Endothelial cell of umbilical vein (primary cell): ENCODE measurements at regions not wholly inside any gene's neighbourhood (a gene's known extent, or its start where the extent isn't known, plus 50 kb on each side); places are given as distances from the start of the nearest gene placed in this dataset.

ENCODE experiments used
- BruUV-seq: library from RNA; stranded (reverse); fragments of 400-500 nt; replicated peaks from 2 replicates; lab custom pipeline; 2021; lab: Mats Ljungman, UMichigan
- CTCF ChIA-PET: fragments of 300-600, 350-600 bp; sonication (Branson Sonifier 250); formaldehyde crosslinking; loops from one replicate; lab custom pipeline; 2021; ENCODE audit warnings: antibody characterized with exemption, inconsistent platforms; lab: Charles Lee
- POLR2A ChIA-PET: fragments of 300-600, 350-600 bp; sonication (Branson Sonifier 250); formaldehyde crosslinking; loops from one replicate; lab custom pipeline; 2021; ENCODE audit warnings: antibody characterized with exemption, inconsistent platforms; lab: Charles Lee
- DNase-seq: peaks from one replicate; pipeline ENCODE4 v3.0.0-alpha.2; 2011; ENCODE audit warnings: low read depth, low spot score
- FAIRE-seq: peaks from 2 replicates; lab custom pipeline; 2011; peaks lifted over from hg19 to GRCh38; lab: Jason Lieb, UNC
- H2AFZ ChIP-seq: 2 replicates; pipeline ENCODE4 v1.6.0; 2012; ENCODE audit warnings: low read depth, low read length, control low read depth, inconsistent platforms
- H3K27ac ChIP-seq: 2 replicates; pipeline ENCODE4 v1.5.1; 2011; ENCODE audit warnings: low read depth, mild to moderate bottlenecking, control low read depth, low read length, moderate library complexity; ENCODE audit not compliant: insufficient read depth
- H3K27me3 ChIP-seq, 2 experiments: 2 replicates each; pipeline versions ENCODE4 v1.6.0 to v1.6.1; 2011; ENCODE audit warnings: low read length in 2 of 2, mixed read lengths in 1 of 2; ENCODE audit not compliant: control insufficient read depth in 2 of 2, insufficient read depth in 2 of 2
- H3K36me3 ChIP-seq, 2 experiments: 2 replicates in 1 of 2; 3 replicates in 1 of 2; pipeline ENCODE4 v1.5.1; 2011; ENCODE audit warnings: low read length in 2 of 2, mild to moderate bottlenecking in 1 of 2, moderate library complexity in 1 of 2; ENCODE audit not compliant: control insufficient read depth in 2 of 2, insufficient read depth in 2 of 2; ENCODE audit errors: extremely low read depth in 1 of 2
- H3K4me1 ChIP-seq: 3 replicates; pipeline ENCODE4 v1.5.1; 2011; ENCODE audit warnings: mild to moderate bottlenecking, low read length; ENCODE audit not compliant: control insufficient read depth, insufficient read depth; ENCODE audit errors: extremely low read depth
- H3K4me2 ChIP-seq: 2 replicates; pipeline ENCODE4 v1.6.1; 2011; ENCODE audit warnings: low read length, control low read depth, mixed read lengths; ENCODE audit not compliant: insufficient read depth
- H3K4me3 ChIP-seq, 3 experiments: fragments of 200-600 bp in 1 of 3; sonication (generic), shearing (Covaris generic) in 1 of 3; replicated peaks in 1 of 3; 2 replicates each; pipeline ENCODE4 v1.5.1; 2011 to 2016; ENCODE audit warnings: control low read depth in 3 of 3, low read length in 3 of 3, mild to moderate bottlenecking in 2 of 3, inconsistent platforms in 1 of 3, low read depth in 1 of 3, moderate library complexity in 1 of 3; ENCODE audit not compliant: insufficient read depth in 1 of 3
- H3K79me2 ChIP-seq: 2 replicates; pipeline ENCODE4 v1.6.0; 2012; ENCODE audit warnings: low read length, inconsistent platforms; ENCODE audit not compliant: control insufficient read depth, insufficient read depth
- H3K9ac ChIP-seq: replicated peaks from 2 replicates; pipeline ENCODE3; 2011; ENCODE audit warnings: low read length, control low read depth; ENCODE audit not compliant: insufficient read depth; ENCODE audit errors: extremely low read depth
- H3K9me1 ChIP-seq: replicated peaks from 3 replicates; pipeline ENCODE4 v1.6.0; 2011; ENCODE audit warnings: mild to moderate bottlenecking, low read length; ENCODE audit not compliant: control insufficient read depth, insufficient read depth; ENCODE audit errors: extremely low read depth
- H3K9me3 ChIP-seq: replicated peaks from 2 replicates; pipeline ENCODE4 v1.5.1; 2012; ENCODE audit warnings: low read length, inconsistent platforms; ENCODE audit not compliant: control insufficient read depth, insufficient read depth
- H4K20me1 ChIP-seq: replicated peaks from 2 replicates; pipeline ENCODE3; 2011; ENCODE audit warnings: mild to moderate bottlenecking, low read length; ENCODE audit not compliant: control insufficient read depth, insufficient read depth; ENCODE audit errors: extremely low read depth
- CTCF ChIP-seq, 2 donors: IDR thresholded peaks; 1 replicate in 1 of 2; 2 replicates in 1 of 2; pipeline ENCODE4 v1.5.1; 2011; ENCODE audit warnings: low read length in 2 of 2, mild to moderate bottlenecking in 2 of 2, moderate library complexity in 2 of 2, control low read depth in 1 of 2, inconsistent platforms in 1 of 2, low read depth in 1 of 2; ENCODE audit not compliant: insufficient read depth in 1 of 2; ENCODE audit errors: extremely low read depth in 1 of 2
- EZH2 ChIP-seq: IDR thresholded peaks from 2 replicates; pipeline ENCODE4 v1.6.1; 2012; ENCODE audit warnings: borderline replicate concordance, low read depth, mild to moderate bottlenecking, moderate library complexity, low read length, inconsistent platforms; ENCODE audit not compliant: severe bottlenecking
- FOS ChIP-seq: IDR thresholded peaks from 2 replicates; pipeline ENCODE4 v1.6.1; 2011; ENCODE audit warnings: mild to moderate bottlenecking, low read length, moderate library complexity, borderline replicate concordance; ENCODE audit not compliant: insufficient read depth
- GATA2 ChIP-seq: IDR thresholded peaks from 2 replicates; pipeline ENCODE4 v1.7.0; 2011; ENCODE audit warnings: low read depth, mild to moderate bottlenecking, moderate library complexity, mixed read lengths, low read length; ENCODE audit not compliant: insufficient read length, insufficient read depth
- JUN ChIP-seq: IDR thresholded peaks from 2 replicates; pipeline ENCODE4 v1.6.1; 2011; ENCODE audit warnings: borderline replicate concordance, low read depth; ENCODE audit not compliant: insufficient read length, insufficient read depth
- MAX ChIP-seq: IDR thresholded peaks from 2 replicates; pipeline ENCODE4 v1.6.1; 2011; ENCODE audit not compliant: insufficient read depth, insufficient read length
- MYC ChIP-seq: IDR thresholded peaks from one replicate; pipeline ENCODE4 v1.6.1; 2011; ENCODE audit warnings: mild to moderate bottlenecking, low read depth, low read length
- POLR2A ChIP-seq: IDR thresholded peaks from 2 replicates; pipeline ENCODE4 v1.6.1; 2012; ENCODE audit warnings: low read depth, mild to moderate bottlenecking, control low read depth, low read length
- POLR2AphosphoS5 ChIP-seq: IDR thresholded peaks from 2 replicates; pipeline ENCODE4 v1.6.1; 2012; ENCODE audit warnings: low read depth, mild to moderate bottlenecking, control low read depth, low read length, moderate library complexity; ENCODE audit not compliant: insufficient read depth
- dilution Hi-C: fragments of 300-500 bp; cut with MboI; formaldehyde crosslinking; loops from one replicate; pipeline ENCODE4 v1.15.0; 2019; ENCODE audit warnings: low sequenced_read_pairs; ENCODE audit not compliant: extremely low pct_ligation_motif_present
- intact Hi-C: fragments of 100-400 bp; cut with micrococcal nuclease; formaldehyde crosslinking; loops from one replicate; pipeline ENCODE4 v1.10.0; 2022

GRCh38 chr4:160808174-160808573, 1355.6 kb downstream of the FSTL5 start:
- Histone ChIP-seq H3K4me3 (no peak overlapping the region), H3K36me3 (no peaks in the 10 kb centered on the region), H2AFZ (no peak overlapping the region), H3K79me2 (no peaks in the 10 kb centered on the region), H4K20me1 (no peaks in the 10 kb centered on the region), H3K27me3 (no peaks in the 10 kb centered on the region), H3K27ac (no peak overlapping the region), H3K9ac (no peak overlapping the region), H3K9me3 (peaks cover 2% of the 10 kb centered on the region), H3K9me1 (no peaks in the 10 kb centered on the region), H3K4me2 (no peak overlapping the region), H3K4me1 (no peaks in the 10 kb centered on the region)
- ChIA-PET POLR2A (no interaction called here), CTCF (no interaction called here)
- no TSS peak for BruUV-seq
- dilution Hi-C loops (no loop called here), intact Hi-C loops (no loop called here)
- no peak for TF ChIP-seq POLR2A
- TF ChIP-seq EZH2 = no peak
- TF ChIP-seq POLR2AphosphoS5 = no peak
- no peak for TF ChIP-seq CTCF (IDR thresholded peaks at IDR 0.05; ENCODE audit: extremely low read depth in 1 of 2, insufficient read depth in 1 of 2, low read depth in 1 of 2, low read length in 2 of 2)
- TF ChIP-seq JUN = no peak
- TF ChIP-seq MYC = no peak
- TF ChIP-seq MAX = no peak
- no peak for TF ChIP-seq FOS
- TF ChIP-seq GATA2 = no peak
- FAIRE-seq (no peak), DNase-seq (no peak)
